ENCODE measurements at regions not wholly inside any gene's neighbourhood (a gene's known extent, or its start where the extent isn't known, plus 50 kb on each side); places are given as distances from the start of the nearest gene placed in this dataset.

DNA sequence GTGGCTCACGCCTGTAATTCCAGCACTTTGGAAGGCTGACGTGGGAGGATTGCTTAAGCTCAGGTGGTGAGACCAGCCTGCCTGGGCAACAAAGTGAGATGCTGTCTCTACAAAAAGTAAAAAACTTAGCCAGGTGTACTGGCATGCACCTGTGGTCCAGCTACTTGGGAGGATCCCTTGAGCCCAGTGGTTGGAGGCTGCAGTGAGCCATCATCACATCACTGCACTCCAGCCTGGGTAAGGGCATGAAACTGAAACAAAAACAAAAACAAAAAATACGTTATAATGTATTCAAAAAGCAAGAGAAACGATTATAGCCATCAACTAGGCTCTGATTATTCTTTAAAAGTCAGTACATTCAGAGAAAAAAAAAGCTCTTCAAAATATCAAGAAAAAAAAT, 62.5 kb downstream of the TCF20 start:
- H3K4me3 Mint-ChIP-seq (ENCODE audit: unreplicated experiment): no peak overlapping the region
- no peaks in the 10 kb centered on the region for H3K9me3 Mint-ChIP-seq (ENCODE audit: unreplicated experiment)
- peaks cover 5% of the 10 kb centered on the region for H3K27me3 Mint-ChIP-seq (ENCODE audit: unreplicated experiment)
- TF ChIP-seq, protein P1, sequence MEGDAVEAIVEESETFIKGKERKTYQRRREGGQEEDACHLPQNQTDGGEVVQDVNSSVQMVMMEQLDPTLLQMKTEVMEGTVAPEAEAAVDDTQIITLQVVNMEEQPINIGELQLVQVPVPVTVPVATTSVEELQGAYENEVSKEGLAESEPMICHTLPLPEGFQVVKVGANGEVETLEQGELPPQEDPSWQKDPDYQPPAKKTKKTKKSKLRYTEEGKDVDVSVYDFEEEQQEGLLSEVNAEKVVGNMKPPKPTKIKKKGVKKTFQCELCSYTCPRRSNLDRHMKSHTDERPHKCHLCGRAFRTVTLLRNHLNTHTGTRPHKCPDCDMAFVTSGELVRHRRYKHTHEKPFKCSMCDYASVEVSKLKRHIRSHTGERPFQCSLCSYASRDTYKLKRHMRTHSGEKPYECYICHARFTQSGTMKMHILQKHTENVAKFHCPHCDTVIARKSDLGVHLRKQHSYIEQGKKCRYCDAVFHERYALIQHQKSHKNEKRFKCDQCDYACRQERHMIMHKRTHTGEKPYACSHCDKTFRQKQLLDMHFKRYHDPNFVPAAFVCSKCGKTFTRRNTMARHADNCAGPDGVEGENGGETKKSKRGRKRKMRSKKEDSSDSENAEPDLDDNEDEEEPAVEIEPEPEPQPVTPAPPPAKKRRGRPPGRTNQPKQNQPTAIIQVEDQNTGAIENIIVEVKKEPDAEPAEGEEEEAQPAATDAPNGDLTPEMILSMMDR (IDR thresholded peaks at IDR 0.05; ENCODE audit: partially characterized antibody, unreplicated experiment): no peak
- peaks cover 10% of the 10 kb centered on the region for H3K36me3 Mint-ChIP-seq (ENCODE audit: unreplicated experiment)
- H3K27ac Mint-ChIP-seq (ENCODE audit: unreplicated experiment): no peak overlapping the region
- peaks cover 4% of the 10 kb centered on the region for H3K4me1 Mint-ChIP-seq (ENCODE audit: low read depth, unreplicated experiment)
- no peak for DNase-seq

DNA sequence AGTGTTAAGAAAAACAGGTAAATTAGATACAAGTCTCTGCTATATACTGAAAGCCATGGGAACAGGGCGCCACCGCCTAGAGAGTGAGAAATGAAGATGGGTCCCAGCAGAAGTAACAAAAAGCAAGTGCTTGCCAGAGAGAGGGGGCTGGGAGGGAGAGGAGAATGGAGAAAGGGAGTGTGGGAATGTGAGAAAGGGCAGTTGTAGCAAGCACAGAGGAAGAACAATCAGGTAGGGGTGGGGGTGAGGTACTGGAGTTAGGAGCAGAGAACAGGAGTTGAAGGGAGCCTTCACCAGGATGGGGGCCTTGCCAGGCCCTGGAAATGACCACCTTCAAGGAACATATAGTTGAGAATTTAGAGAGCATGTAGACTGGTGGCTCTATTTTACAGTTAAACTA, 66.8 kb downstream of the TCF20 start:
- DNase-seq: no peak
- Mint-ChIP-seq H3K36me3 (ENCODE audit: unreplicated experiment) (peaks cover 8% of the 10 kb centered on the region), H3K4me1 (ENCODE audit: low read depth, unreplicated experiment) (peaks cover 7% of the 10 kb centered on the region), H3K9me3 (ENCODE audit: unreplicated experiment) (peaks cover 6% of the 10 kb centered on the region), H3K4me3 (ENCODE audit: unreplicated experiment) (peak overlapping the region; percentile 32), H3K27ac (ENCODE audit: unreplicated experiment) (peak overlapping the region; percentile 64), H3K27me3 (ENCODE audit: unreplicated experiment) (peaks cover 2% of the 10 kb centered on the region)
- TF ChIP-seq, protein P1 (IDR thresholded peaks at IDR 0.05; ENCODE audit: partially characterized antibody, unreplicated experiment): no peak

DNA sequence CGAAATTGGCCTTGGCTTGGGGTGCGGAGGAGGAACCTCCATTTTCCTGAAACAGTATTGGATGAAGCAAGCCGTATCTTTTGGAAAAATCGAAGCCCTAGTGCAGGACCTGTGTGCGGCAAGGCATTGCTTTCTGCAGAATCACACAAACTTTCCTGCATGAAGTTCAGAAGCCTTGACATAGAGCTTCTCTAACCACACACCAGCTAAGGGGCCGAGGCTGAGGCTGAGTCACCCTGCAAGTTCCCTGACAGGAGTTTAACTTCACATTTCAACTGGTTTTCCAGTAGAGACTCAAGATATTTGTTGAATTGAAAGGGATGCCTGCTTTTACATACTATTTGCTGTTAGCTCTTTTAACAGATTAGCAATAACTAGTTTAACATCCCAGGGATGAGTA, 67.8 kb downstream of the TCF20 start:
- H3K4me1 Mint-ChIP-seq (ENCODE audit: low read depth, unreplicated experiment): peaks cover 7% of the 10 kb centered on the region
- H3K27me3 Mint-ChIP-seq (ENCODE audit: unreplicated experiment): peaks cover 2% of the 10 kb centered on the region
- DNase-seq: no peak
- TF ChIP-seq, protein P1 (IDR thresholded peaks at IDR 0.05; ENCODE audit: partially characterized antibody, unreplicated experiment): no peak
- no peak overlapping the region for H3K4me3 Mint-ChIP-seq (ENCODE audit: unreplicated experiment)
- H3K36me3 Mint-ChIP-seq (ENCODE audit: unreplicated experiment): peaks cover 8% of the 10 kb centered on the region
- peaks cover 6% of the 10 kb centered on the region for H3K9me3 Mint-ChIP-seq (ENCODE audit: unreplicated experiment)
- H3K27ac Mint-ChIP-seq (ENCODE audit: unreplicated experiment): no peak overlapping the region

DNA sequence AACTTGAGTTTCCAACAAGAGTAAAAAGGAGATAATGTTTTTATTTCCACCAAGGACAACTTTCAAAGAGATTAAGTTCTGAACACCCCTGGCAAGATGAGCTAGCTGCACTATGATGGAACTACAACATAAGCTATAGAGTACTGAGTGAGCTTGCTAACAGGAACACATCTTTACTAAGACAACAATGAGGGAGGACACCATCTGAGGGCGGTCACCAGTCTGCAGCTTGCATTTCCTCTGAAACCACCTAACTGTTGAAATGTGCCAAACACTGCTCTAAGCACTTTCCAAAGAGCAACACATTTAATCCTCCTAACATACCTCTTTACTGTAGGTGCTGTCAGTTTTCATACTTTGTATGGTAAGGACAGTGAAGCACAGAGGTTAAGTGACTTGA, 68.4 kb downstream of the TCF20 start:
- DNase-seq: no peak
- peaks cover 2% of the 10 kb centered on the region for H3K27me3 Mint-ChIP-seq (ENCODE audit: unreplicated experiment)
- peaks cover 6% of the 10 kb centered on the region for H3K9me3 Mint-ChIP-seq (ENCODE audit: unreplicated experiment)
- peaks cover 7% of the 10 kb centered on the region for H3K4me1 Mint-ChIP-seq (ENCODE audit: low read depth, unreplicated experiment)
- peaks cover 8% of the 10 kb centered on the region for H3K36me3 Mint-ChIP-seq (ENCODE audit: unreplicated experiment)
- H3K27ac Mint-ChIP-seq (ENCODE audit: unreplicated experiment): peak overlapping the region; percentile 34
- TF ChIP-seq, protein P1 (IDR thresholded peaks at IDR 0.05; ENCODE audit: partially characterized antibody, unreplicated experiment): no peak
- H3K4me3 Mint-ChIP-seq (ENCODE audit: unreplicated experiment): no peak overlapping the region

DNA sequence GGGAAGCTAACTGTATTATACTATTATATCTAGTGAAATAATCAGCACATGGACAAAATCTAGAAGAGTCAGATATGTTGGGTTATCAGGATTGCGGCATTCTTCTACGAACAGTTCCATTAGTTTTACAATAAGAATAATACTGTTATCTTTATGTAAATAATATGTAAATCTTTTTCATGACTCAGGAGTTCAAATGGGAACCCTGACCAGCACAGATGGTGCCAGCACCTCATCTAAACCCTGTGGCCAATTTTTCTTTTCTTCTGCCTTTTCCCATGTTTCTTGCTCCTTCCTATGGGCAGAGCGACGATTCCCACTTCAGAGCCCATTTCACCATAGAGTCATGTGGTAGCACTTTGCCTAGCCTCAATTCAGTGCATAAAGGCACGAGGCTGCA, 68.4 kb upstream of the CYP2D6 start:
- TF ChIP-seq, protein P1 (IDR thresholded peaks at IDR 0.05; ENCODE audit: partially characterized antibody, unreplicated experiment): no peak
- no peak overlapping the region for H3K4me3 Mint-ChIP-seq (ENCODE audit: unreplicated experiment)
- H3K4me1 Mint-ChIP-seq (ENCODE audit: low read depth, unreplicated experiment): peaks cover 16% of the 10 kb centered on the region
- H3K27ac Mint-ChIP-seq (ENCODE audit: unreplicated experiment): no peak overlapping the region
- H3K36me3 Mint-ChIP-seq (ENCODE audit: unreplicated experiment): peaks cover 8% of the 10 kb centered on the region
- H3K9me3 Mint-ChIP-seq (ENCODE audit: unreplicated experiment): peaks cover 6% of the 10 kb centered on the region
- DNase-seq: no peak
- peaks cover 5% of the 10 kb centered on the region for H3K27me3 Mint-ChIP-seq (ENCODE audit: unreplicated experiment)

All from glutamatergic neuron (in vitro differentiated cells).